ENCODE measurements at regions not wholly inside any gene's neighbourhood (a gene's known extent, or its start where the extent isn't known, plus 50 kb on each side); places are given as distances from the start of the nearest gene placed in this dataset.

- no peak overlapping the region for H3K4me3 ChIP-seq
- no peak overlapping the region for H3K27ac ChIP-seq
These were observed 294.7 kb downstream of the TDRD15 start for GRCh38 chr2:21418456-21418855.

GRCh38 chr2:21420553-21421335 lies 297.0 kb downstream of the TDRD15 start:
- no peak overlapping the region for H3K4me3 ChIP-seq
- no peak overlapping the region for H3K27ac ChIP-seq

GRCh38 chr2:21422050-21422449 lies 298.3 kb downstream of the TDRD15 start:
- no peak overlapping the region for H3K4me3 ChIP-seq
- H3K27ac ChIP-seq: no peak overlapping the region

GRCh38 chr2:21422724-21423522 lies 299.2 kb downstream of the TDRD15 start:
- no peak overlapping the region for H3K27ac ChIP-seq
- no peak overlapping the region for H3K4me3 ChIP-seq

GRCh38 chr2:21423854-21424253 lies 300.1 kb downstream of the TDRD15 start:
- Histone ChIP-seq H3K4me3 (no peak overlapping the region), H3K27ac (no peak overlapping the region)

- H3K4me3 ChIP-seq: no peak overlapping the region
- H3K27ac ChIP-seq: no peak overlapping the region
These were observed 300.6 kb downstream of the TDRD15 start for GRCh38 chr2:21424375-21424774.

GRCh38 chr2:21427606-21428005 lies 303.8 kb downstream of the TDRD15 start:
- H3K27ac ChIP-seq: no peak overlapping the region
- H3K4me3 ChIP-seq: no peak overlapping the region

- no peak overlapping the region for H3K4me3 ChIP-seq
These were observed 305.0 kb downstream of the TDRD15 start for GRCh38 chr2:21428754-21429153.

GRCh38 chr2:21429747-21430146 lies 306.0 kb downstream of the TDRD15 start:
- Histone ChIP-seq H3K4me3 (no peak overlapping the region), H3K27ac (no peak overlapping the region)

More at GRCh38 chr2:21428754-21429153, 305.0 kb downstream of the TDRD15 start:
- H3K27ac ChIP-seq: no peak overlapping the region

GRCh38 chr2:21431078-21431477 lies 307.3 kb downstream of the TDRD15 start:
- H3K27ac ChIP-seq: no peak overlapping the region
- H3K4me3 ChIP-seq: no peak overlapping the region

GRCh38 chr2:21438949-21439348 lies 315.2 kb downstream of the TDRD15 start:
- Histone ChIP-seq H3K4me3 (no peak overlapping the region), H3K27ac (no peak overlapping the region)

- H3K27ac ChIP-seq: no peak overlapping the region
- no peak overlapping the region for H3K4me3 ChIP-seq
These were observed 317.7 kb downstream of the TDRD15 start for GRCh38 chr2:21441442-21441841.

GRCh38 chr2:21443494-21444105 lies 319.8 kb downstream of the TDRD15 start:
- Histone ChIP-seq H3K4me3 (no peak overlapping the region), H3K27ac (no peak overlapping the region)

- Histone ChIP-seq H3K27ac (no peak overlapping the region), H3K4me3 (no peak overlapping the region)
These were observed 326.1 kb downstream of the TDRD15 start for GRCh38 chr2:21449881-21450280.

GRCh38 chr2:21451403-21451802 lies 327.6 kb downstream of the TDRD15 start:
- no peak overlapping the region for H3K4me3 ChIP-seq
- H3K27ac ChIP-seq: no peak overlapping the region

GRCh38 chr2:21452263-21452662 lies 328.5 kb downstream of the TDRD15 start:
- no peak overlapping the region for H3K27ac ChIP-seq
- no peak overlapping the region for H3K4me3 ChIP-seq

GRCh38 chr2:21452678-21453077 lies 328.9 kb downstream of the TDRD15 start:
- Histone ChIP-seq H3K27ac (no peak overlapping the region), H3K4me3 (no peak overlapping the region)

GRCh38 chr2:21453723-21454450 lies 330.1 kb downstream of the TDRD15 start:
- Histone ChIP-seq H3K4me3 (no peak overlapping the region), H3K27ac (no peak overlapping the region)

GRCh38 chr2:21454839-21455238 lies 331.1 kb downstream of the TDRD15 start:
- H3K4me3 ChIP-seq: no peak overlapping the region

GRCh38 chr2:21461754-21462240 lies 338.0 kb downstream of the TDRD15 start:
- no peak overlapping the region for H3K4me3 ChIP-seq
- H3K27ac ChIP-seq: no peak overlapping the region

More at GRCh38 chr2:21454839-21455238, 331.1 kb downstream of the TDRD15 start:
- H3K27ac ChIP-seq: no peak overlapping the region

Measured in skin epidermis (tissue), 12 donors.